Cardiac fibroblast (primary cell): ENCODE measurements at regions not wholly inside any gene's neighbourhood (a gene's known extent, or its start where the extent isn't known, plus 50 kb on each side); places are given as distances from the start of the nearest gene placed in this dataset.

ENCODE experiments used
- DNase-seq, 2 donors: peaks; one replicate each; pipeline versions ENCODE4 v3.0.0 to v3.0.0-alpha.2; 2010; ENCODE audit warnings: low read depth in 2 of 2
- H3K4me3 ChIP-seq, 2 donors: replicated peaks in 1 of 2; 1 replicate in 1 of 2; 2 replicates in 1 of 2; pipeline ENCODE4 v1.5.1; 2011; ENCODE audit warnings: low read depth in 2 of 2, low read length in 2 of 2, mild to moderate bottlenecking in 2 of 2, moderate library complexity in 1 of 2
- CTCF ChIP-seq: IDR thresholded peaks from one replicate; pipeline ENCODE4 v1.5.1; 2011; ENCODE audit warnings: low read depth, mild to moderate bottlenecking, low read length, inconsistent platforms

GRCh38 chr20:48339986-48340882, 487.6 kb downstream of the PREX1 start:
- H3K4me3 ChIP-seq: no peak overlapping the region
- TF ChIP-seq CTCF: no peak
- DNase-seq: no peak

GRCh38 chr20:48339190-48339985, 488.4 kb downstream of the PREX1 start:
- no peak for TF ChIP-seq CTCF
- DNase-seq: peak; percentile 59 to 80

GRCh38 chr20:48338717-48339116, 489.1 kb downstream of the PREX1 start:
- peak; percentile 61 to 71 for DNase-seq
- TF ChIP-seq CTCF: no peak
- H3K4me3 ChIP-seq: no peak overlapping the region

More at GRCh38 chr20:48339190-48339985, 488.4 kb downstream of the PREX1 start:
- H3K4me3 ChIP-seq: no peak overlapping the region

GRCh38 chr20:48336597-48336996, 491.2 kb downstream of the PREX1 start:
- no peak for DNase-seq

GRCh38 chr20:48335308-48336050, 492.3 kb downstream of the PREX1 start:
- no peak for TF ChIP-seq CTCF
- no peak for DNase-seq
- no peak overlapping the region for H3K4me3 ChIP-seq

More at GRCh38 chr20:48336597-48336996, 491.2 kb downstream of the PREX1 start:
- H3K4me3 ChIP-seq: no peak overlapping the region
- no peak for TF ChIP-seq CTCF

- no peak for TF ChIP-seq CTCF
Measured at GRCh38 chr20:48333707-48334106, 494.1 kb downstream of the PREX1 start.

More at GRCh38 chr20:48333707-48334106, 494.1 kb downstream of the PREX1 start:
- no peak for DNase-seq
- no peak overlapping the region for H3K4me3 ChIP-seq
